ENCODE measurements at regions not wholly inside any gene's neighbourhood (a gene's known extent, or its start where the extent isn't known, plus 50 kb on each side); places are given as distances from the start of the nearest gene placed in this dataset.

DNA sequence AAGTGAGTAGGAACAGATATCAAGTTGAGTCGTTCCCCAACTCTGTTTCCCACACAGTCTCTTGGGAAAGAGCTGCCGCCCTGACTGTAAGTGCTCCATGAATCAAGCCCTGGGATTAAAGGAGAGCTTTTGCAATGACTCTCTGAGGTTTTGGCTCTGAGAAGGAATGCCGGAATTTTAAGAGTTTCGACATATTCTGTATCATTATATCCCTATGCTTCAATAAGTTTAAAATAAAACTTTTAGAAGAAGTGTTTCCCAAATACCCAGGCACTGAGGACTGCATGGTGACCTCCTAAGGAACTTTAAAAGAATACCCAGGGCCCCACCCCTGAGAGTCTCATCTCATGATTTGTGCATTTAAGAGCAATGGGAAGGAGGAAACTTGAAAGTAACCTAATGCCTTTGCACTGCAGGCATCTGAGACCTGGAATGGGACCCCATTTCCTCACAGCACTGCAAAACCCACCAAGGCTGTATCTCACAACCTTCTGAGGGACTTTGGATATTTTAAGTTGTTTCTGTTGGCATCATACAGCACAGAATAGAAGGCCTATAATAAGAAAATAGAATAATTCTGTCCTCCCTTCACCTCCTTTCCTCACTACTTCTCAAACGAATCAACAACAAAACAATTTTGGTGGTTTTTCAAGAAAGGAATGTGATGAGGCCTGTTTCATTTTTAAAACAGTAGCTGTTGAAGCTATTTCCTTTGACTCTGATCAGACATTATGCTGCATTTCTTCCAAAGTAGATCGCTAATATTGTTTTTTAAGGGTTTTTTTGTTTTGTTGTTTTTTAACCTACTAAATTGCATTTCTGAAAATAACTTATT is 121.2 kb downstream of the GASK1B start:
- TF ChIP-seq CEBPB (IDR thresholded peaks at IDR 0.05) = no peak
- TF ChIP-seq, protein P1, sequence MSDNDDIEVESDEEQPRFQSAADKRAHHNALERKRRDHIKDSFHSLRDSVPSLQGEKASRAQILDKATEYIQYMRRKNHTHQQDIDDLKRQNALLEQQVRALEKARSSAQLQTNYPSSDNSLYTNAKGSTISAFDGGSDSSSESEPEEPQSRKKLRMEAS (IDR thresholded peaks at IDR 0.05) = no peak
- TF ChIP-seq RAD21 (IDR thresholded peaks at IDR 0.05; ENCODE audit: low read depth) = no peak
- TF ChIP-seq ZBTB7A (IDR thresholded peaks at IDR 0.05; ENCODE audit: low read depth) = no peak
- TF ChIP-seq EP300 (IDR thresholded peaks at IDR 0.05; ENCODE audit: borderline replicate concordance) = no peak
- no peak for TF ChIP-seq YY1 (IDR thresholded peaks at IDR 0.05; ENCODE audit: low read depth)

Measured in Ishikawa (cell line).